H9 (cell line): ENCODE measurements at regions not wholly inside any gene's neighbourhood (a gene's known extent, or its start where the extent isn't known, plus 50 kb on each side); places are given as distances from the start of the nearest gene placed in this dataset.

ENCODE experiments used
- DNase-seq: peaks from one replicate; pipeline ENCODE4 v3.0.0-alpha.2; 2017
- H2AFZ ChIP-seq: one replicate; pipeline ENCODE4 v1.6.1; 2013; ENCODE audit warnings: mild to moderate bottlenecking, low read length, control low read depth, moderate library complexity
- H2AK5ac ChIP-seq: 2 replicates; pipeline ENCODE4 v1.6.1; 2013; ENCODE audit warnings: low read length, control low read depth, mixed read lengths; ENCODE audit not compliant: insufficient read length
- H2BK120ac ChIP-seq: one replicate; pipeline ENCODE4 v1.6.1; 2013; ENCODE audit warnings: low read depth, mild to moderate bottlenecking, low read length, control low read depth, inconsistent platforms; ENCODE audit not compliant: poor library complexity, severe bottlenecking
- H2BK12ac ChIP-seq: 2 replicates; pipeline ENCODE4 v1.6.1; 2013; ENCODE audit warnings: low read length, control low read depth, mixed read lengths, low read depth; ENCODE audit not compliant: insufficient read length
- H2BK15ac ChIP-seq: 2 replicates; pipeline ENCODE4 v1.6.1; 2013; ENCODE audit warnings: low read depth, low read length, control low read depth
- H2BK20ac ChIP-seq: one replicate; pipeline ENCODE4 v1.6.1; 2013; ENCODE audit warnings: low read depth, mild to moderate bottlenecking, low read length, control low read depth, inconsistent platforms; ENCODE audit not compliant: poor library complexity, severe bottlenecking
- H2BK5ac ChIP-seq: 2 replicates; pipeline ENCODE4 v1.6.1; 2013; ENCODE audit warnings: low read length, control low read depth, mixed read lengths; ENCODE audit not compliant: insufficient read length
- H3K14ac ChIP-seq: 2 replicates; pipeline ENCODE4 v1.6.1; 2013; ENCODE audit warnings: low read length, control low read depth; ENCODE audit not compliant: insufficient read depth
- H3K18ac ChIP-seq: 2 replicates; pipeline ENCODE4 v1.6.1; 2013; ENCODE audit warnings: low read depth, mild to moderate bottlenecking, mixed read lengths, low read length, control low read depth; ENCODE audit not compliant: insufficient read length
- H3K23ac ChIP-seq: 2 replicates; pipeline ENCODE4 v1.6.1; 2013; ENCODE audit warnings: low read length, control low read depth, mixed read lengths, low read depth; ENCODE audit not compliant: insufficient read length
- H3K23me2 ChIP-seq: 2 replicates; pipeline ENCODE4 v1.6.1; 2013; ENCODE audit warnings: low read depth, mild to moderate bottlenecking, mixed read lengths, low read length, control low read depth; ENCODE audit not compliant: insufficient read length, poor library complexity, severe bottlenecking
- H3K27ac ChIP-seq: 2 replicates; pipeline ENCODE4 v1.5.1; 2013; ENCODE audit warnings: low read length, control low read depth, mixed read lengths, low read depth; ENCODE audit not compliant: insufficient read length
- H3K27me3 ChIP-seq: 2 replicates; pipeline ENCODE4 v1.6.1; 2013; ENCODE audit warnings: low read length, control low read depth, inconsistent platforms; ENCODE audit not compliant: insufficient read depth
- H3K4ac ChIP-seq: 2 replicates; pipeline ENCODE4 v1.6.1; 2013; ENCODE audit warnings: low read depth, mild to moderate bottlenecking, control low read depth, inconsistent platforms, low read length, moderate library complexity
- H3K4me1 ChIP-seq: 2 replicates; pipeline ENCODE4 v1.6.1; 2013; ENCODE audit warnings: low read length, control low read depth, inconsistent platforms; ENCODE audit not compliant: insufficient read depth
- H3K4me2 ChIP-seq: 2 replicates; pipeline ENCODE4 v1.6.1; 2013; ENCODE audit warnings: low read length, control low read depth, mixed read lengths; ENCODE audit not compliant: insufficient read length, insufficient read depth
- H3K56ac ChIP-seq: 2 replicates; pipeline ENCODE4 v1.6.1; 2013; ENCODE audit warnings: low read depth, mild to moderate bottlenecking, mixed read lengths, low read length, control low read depth; ENCODE audit not compliant: insufficient read length
- H3K79me1 ChIP-seq: 2 replicates; pipeline ENCODE4 v1.6.1; 2013; ENCODE audit warnings: low read depth, mild to moderate bottlenecking, moderate library complexity, low read length, control low read depth, inconsistent platforms; ENCODE audit not compliant: insufficient read depth, poor library complexity, severe bottlenecking
- H3K79me2 ChIP-seq: 2 replicates; pipeline ENCODE4 v1.6.1; 2013; ENCODE audit warnings: low read length, control low read depth, inconsistent platforms; ENCODE audit not compliant: insufficient read depth
- H3K9ac ChIP-seq: 2 replicates; pipeline ENCODE4 v1.6.1; 2013; ENCODE audit warnings: low read length, control low read depth, mixed read lengths; ENCODE audit not compliant: insufficient read length; ENCODE audit errors: extremely low read depth
- H3K9me3 ChIP-seq: one replicate; pipeline ENCODE4 v1.6.1; 2013; ENCODE audit warnings: low read depth, low read length, inconsistent platforms; ENCODE audit not compliant: control insufficient read depth
- H3T11ph ChIP-seq: one replicate; pipeline ENCODE4 v1.6.1; 2013; ENCODE audit warnings: mild to moderate bottlenecking, low read length, control low read depth, inconsistent platforms
- H4K20me1 ChIP-seq: one replicate; pipeline ENCODE4 v1.6.1; 2013; ENCODE audit not compliant: control insufficient read depth, insufficient read length, insufficient read depth
- H4K5ac ChIP-seq: 2 replicates; pipeline ENCODE4 v1.6.1; 2013; ENCODE audit warnings: low read depth, mild to moderate bottlenecking, mixed read lengths, low read length, control low read depth; ENCODE audit not compliant: insufficient read length
- H4K8ac ChIP-seq: replicated peaks from 2 replicates; pipeline ENCODE4 v1.6.1; 2013; ENCODE audit warnings: low read length, control low read depth, mixed read lengths, low read depth; ENCODE audit not compliant: insufficient read length
- H4K91ac ChIP-seq: 2 replicates; pipeline ENCODE4 v1.6.1; 2013; ENCODE audit warnings: low read depth, mild to moderate bottlenecking, moderate library complexity, mixed read lengths, low read length, control low read depth; ENCODE audit not compliant: insufficient read length
- H3K27ac Mint-ChIP-seq, 3 experiments: 2 replicates in 2 of 3; 3 replicates in 1 of 3; pipeline ENCODE4 v1.8.0; 2020 to 2021; ENCODE audit warnings: mixed read lengths in 3 of 3, mild to moderate bottlenecking in 1 of 3, moderate library complexity in 1 of 3
- H3K27me3 Mint-ChIP-seq: 2 replicates; pipeline ENCODE4 v1.8.0; 2021; ENCODE audit warnings: low read depth, mild to moderate bottlenecking, moderate library complexity, mixed read lengths
- H3K36me3 Mint-ChIP-seq, 3 experiments: 2 replicates in 2 of 3; 3 replicates in 1 of 3; pipeline ENCODE4 v1.8.0; 2020 to 2021; ENCODE audit warnings: low read depth in 3 of 3, mixed read lengths in 3 of 3; ENCODE audit not compliant: insufficient read depth in 1 of 3
- H3K4me1 Mint-ChIP-seq, 2 experiments: 2 replicates each; pipeline ENCODE4 v1.8.0; 2020; ENCODE audit warnings: mixed read lengths in 2 of 2
- H3K4me3 Mint-ChIP-seq, 2 experiments: 2 replicates in 1 of 2; 3 replicates in 1 of 2; pipeline ENCODE4 v1.8.0; 2020 to 2021; ENCODE audit warnings: mild to moderate bottlenecking in 2 of 2, mixed read lengths in 2 of 2, moderate library complexity in 1 of 2
- H3K9me3 Mint-ChIP-seq, 2 experiments: 2 replicates in 1 of 2; 3 replicates in 1 of 2; pipeline ENCODE4 v1.8.0; 2020; ENCODE audit warnings: mild to moderate bottlenecking in 2 of 2, mixed read lengths in 2 of 2, moderate library complexity in 1 of 2
- WGBS: extraction: QIAGEN DNeasy Blood & Tissue Kit; methylation state at CpG from one replicate; pipeline ENCODE4 v1.1.7; 2013; ENCODE audit warnings: missing lambda C conversion rate, low lambda C conversion rate, mixed read lengths; ENCODE audit not compliant: insufficient read length; ENCODE audit errors: extremely low coverage; 5-methylcytosine and 5-hydroxymethylcytosine counted together
- TF ChIP-seq, protein P1 (sequence below): fragments of 200-600 bp; sonication (generic); conservative IDR thresholded peaks from 3 replicates; pipeline ENCODE4 v1.8.0; 2021; ENCODE audit warnings: antibody characterized with exemption, mild to moderate bottlenecking

DNA sequence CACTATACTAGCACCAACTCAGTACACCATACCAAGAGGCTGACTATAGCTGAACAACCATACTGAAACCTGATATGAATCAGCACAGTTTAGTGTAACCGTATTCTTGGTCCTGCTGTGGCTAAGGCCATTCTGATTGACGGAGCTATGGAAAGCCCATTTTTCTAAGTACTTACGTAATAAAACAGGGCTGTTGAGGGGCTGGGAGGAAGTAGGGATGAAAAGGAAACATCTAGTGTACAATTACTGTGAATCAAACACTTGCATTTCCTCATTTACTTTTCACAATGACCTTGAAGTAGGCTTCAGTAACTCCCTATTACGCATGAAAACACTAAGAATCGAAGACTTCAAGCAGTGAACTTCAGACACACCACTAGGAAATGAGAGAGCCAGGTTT lies 198.2 kb downstream of the BTG1 start:
- no peaks in the 10 kb centered on the region for H3K9me3 Mint-ChIP-seq
- Histone ChIP-seq H3K23me2 (no peaks in the 10 kb centered on the region), H3K9me3 (no peaks in the 10 kb centered on the region), H4K5ac (no peak overlapping the region), H2BK15ac (no peak overlapping the region), H3T11ph (no peak overlapping the region), H3K4me2 (no peak overlapping the region), H3K27ac (no peak overlapping the region), H2AK5ac (no peak overlapping the region), H4K91ac (no peak overlapping the region), H3K79me1 (no peaks in the 10 kb centered on the region), H2BK20ac (no peak overlapping the region), H3K4me1 (no peaks in the 10 kb centered on the region), H2BK120ac (no peak overlapping the region), H3K27me3 (no peaks in the 10 kb centered on the region), H4K8ac (no peak overlapping the region), H3K23ac (no peak overlapping the region), H3K9ac (no peak overlapping the region), H2BK5ac (no peak overlapping the region), H3K4ac (no peak overlapping the region), H3K14ac (no peak overlapping the region), H3K56ac (no peak overlapping the region), H2AFZ (no peak overlapping the region), H4K20me1 (no peaks in the 10 kb centered on the region), H3K18ac (no peak overlapping the region), H3K79me2 (no peaks in the 10 kb centered on the region), H2BK12ac (no peak overlapping the region)
- no CpG with 5 or more reads among the region's 5 CpGs for WGBS
- no peak for DNase-seq
- H3K4me1 Mint-ChIP-seq: no peaks in the 10 kb centered on the region
- no peak overlapping the region for H3K4me3 Mint-ChIP-seq
- H3K36me3 Mint-ChIP-seq: no peaks in the 10 kb centered on the region
- H3K27ac Mint-ChIP-seq: no peak overlapping the region
- no peaks in the 10 kb centered on the region for H3K27me3 Mint-ChIP-seq
- TF ChIP-seq, protein P1, sequence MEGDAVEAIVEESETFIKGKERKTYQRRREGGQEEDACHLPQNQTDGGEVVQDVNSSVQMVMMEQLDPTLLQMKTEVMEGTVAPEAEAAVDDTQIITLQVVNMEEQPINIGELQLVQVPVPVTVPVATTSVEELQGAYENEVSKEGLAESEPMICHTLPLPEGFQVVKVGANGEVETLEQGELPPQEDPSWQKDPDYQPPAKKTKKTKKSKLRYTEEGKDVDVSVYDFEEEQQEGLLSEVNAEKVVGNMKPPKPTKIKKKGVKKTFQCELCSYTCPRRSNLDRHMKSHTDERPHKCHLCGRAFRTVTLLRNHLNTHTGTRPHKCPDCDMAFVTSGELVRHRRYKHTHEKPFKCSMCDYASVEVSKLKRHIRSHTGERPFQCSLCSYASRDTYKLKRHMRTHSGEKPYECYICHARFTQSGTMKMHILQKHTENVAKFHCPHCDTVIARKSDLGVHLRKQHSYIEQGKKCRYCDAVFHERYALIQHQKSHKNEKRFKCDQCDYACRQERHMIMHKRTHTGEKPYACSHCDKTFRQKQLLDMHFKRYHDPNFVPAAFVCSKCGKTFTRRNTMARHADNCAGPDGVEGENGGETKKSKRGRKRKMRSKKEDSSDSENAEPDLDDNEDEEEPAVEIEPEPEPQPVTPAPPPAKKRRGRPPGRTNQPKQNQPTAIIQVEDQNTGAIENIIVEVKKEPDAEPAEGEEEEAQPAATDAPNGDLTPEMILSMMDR: no peak
